NCI-H69 (cell line): ENCODE measurements at regions not wholly inside any gene's neighbourhood (a gene's known extent, or its start where the extent isn't known, plus 50 kb on each side); places are given as distances from the start of the nearest gene placed in this dataset.
"Not testable (repeated sequence)": the region's sequence is repeated elsewhere in the genome, so short reads cannot be mapped to it uniquely, and the experiment has no call there.

ENCODE experiments used
- DNase-seq: peaks from one replicate; lab custom pipeline; 2025; lab: John Stamatoyannopoulos, UW

DNA sequence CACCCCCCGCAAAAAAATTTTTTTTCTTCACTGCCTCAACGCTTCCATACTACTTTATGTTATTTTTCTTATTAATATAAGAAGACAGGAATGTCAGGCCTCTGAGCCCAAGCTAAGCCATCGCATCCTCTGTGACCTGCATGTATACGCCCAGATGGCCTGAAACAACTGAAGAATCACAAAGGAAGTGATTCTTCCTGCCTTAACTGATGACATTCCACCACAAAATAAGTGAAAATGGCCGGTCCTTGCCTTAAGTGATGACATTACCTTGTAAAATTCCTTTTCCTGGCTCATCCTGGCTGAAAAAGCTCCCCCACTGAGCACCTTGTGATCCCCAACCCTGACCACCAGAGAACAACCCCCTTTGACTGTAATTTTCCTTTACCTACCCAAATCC is 258.7 kb upstream of the KCND2 start:
- not testable (repeated sequence) for DNase-seq

DNA sequence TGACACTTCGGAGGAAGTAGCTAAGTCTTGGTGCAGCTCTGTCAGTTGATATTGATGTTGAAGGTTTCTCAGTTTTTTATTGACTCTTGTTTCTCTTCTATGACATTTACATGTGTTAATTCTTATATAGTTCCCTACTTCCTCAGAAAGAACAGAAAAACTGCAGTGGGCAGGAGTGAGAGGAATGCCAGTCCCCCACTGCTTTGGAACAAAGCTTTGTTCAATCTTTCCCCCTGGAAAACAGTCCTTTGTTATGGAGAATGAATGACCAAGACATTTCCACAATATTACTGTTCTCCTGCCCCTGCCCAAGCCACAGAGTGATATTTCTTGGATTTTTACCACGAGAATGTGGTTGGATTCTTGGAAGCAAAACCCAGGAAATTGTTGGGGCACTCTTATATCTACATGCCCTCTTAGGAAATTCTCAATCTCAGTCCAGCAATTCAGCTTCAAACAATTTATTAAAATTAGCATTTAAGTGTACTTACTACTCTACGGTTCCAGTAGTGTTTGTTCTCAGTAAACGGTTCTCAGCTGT is 258.0 kb upstream of the KCND2 start:
- no peak for DNase-seq

DNA sequence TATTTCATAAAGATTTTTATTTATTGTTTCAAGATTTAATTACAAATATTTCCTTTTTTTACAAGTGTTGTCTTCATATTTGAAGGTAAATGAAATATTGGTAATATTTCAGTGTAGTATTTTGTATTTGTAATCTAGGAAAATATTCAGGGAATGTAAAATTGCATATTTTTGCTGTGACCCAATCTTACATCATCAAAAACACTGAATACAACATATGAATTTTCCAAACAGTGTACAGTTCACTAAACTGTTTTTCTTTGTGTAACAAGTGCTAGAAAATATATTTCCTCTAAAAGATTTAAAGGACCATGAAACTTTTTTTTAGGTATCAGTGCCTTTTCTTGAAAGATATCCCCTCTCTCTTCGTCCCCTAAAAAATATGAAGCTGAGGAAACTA is 251.9 kb upstream of the KCND2 start:
- no peak for DNase-seq

DNA sequence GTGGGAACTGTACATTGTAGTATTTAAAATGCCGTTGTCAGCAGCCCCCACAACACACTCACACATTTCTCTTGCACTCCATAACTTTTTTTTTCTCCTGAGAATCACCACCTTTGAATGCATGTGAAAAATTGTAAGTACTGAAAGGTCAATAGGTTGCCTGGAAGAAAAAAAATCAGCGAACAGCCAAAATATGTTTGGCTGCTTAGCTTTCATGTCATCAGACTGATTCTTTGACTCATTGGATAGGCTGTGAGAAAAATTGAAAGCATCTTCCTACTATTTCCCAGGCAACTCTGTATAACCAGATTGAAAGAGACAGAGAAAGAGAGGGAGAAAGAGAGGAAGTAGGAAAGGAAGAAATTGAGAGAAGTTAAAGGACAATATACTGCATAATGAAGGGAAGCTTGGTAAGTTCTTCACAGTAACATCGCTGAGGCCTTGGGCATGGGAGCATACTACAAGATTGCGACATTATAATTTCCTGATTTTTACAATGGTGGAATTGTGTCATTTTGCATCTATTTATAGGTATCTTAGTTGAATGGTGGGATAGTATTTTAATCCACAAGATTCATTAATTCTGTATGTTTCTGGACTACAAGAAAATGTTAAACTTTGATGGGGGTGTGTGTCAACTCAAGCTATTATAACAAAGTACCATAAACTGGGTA is 249.3 kb upstream of the KCND2 start:
- no peak for DNase-seq

DNA sequence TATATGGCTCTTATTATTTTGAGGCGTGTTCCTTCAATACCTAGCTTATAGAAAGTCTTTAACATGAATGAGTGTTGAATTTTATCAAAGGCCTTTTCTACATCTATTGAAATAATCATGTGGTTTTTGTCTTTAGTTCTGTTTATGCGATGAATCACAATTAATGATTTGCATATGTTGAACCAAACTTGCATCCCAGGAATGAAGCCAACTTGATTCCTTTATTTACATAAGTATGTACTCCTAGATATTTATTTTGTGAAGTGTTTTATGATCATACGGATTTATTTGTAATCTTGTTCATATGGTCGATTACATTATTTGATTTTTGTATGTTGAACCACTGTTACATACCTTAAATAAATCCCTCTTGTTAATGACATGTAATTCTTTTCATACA is 244.3 kb upstream of the KCND2 start:
- DNase-seq: no peak

DNA sequence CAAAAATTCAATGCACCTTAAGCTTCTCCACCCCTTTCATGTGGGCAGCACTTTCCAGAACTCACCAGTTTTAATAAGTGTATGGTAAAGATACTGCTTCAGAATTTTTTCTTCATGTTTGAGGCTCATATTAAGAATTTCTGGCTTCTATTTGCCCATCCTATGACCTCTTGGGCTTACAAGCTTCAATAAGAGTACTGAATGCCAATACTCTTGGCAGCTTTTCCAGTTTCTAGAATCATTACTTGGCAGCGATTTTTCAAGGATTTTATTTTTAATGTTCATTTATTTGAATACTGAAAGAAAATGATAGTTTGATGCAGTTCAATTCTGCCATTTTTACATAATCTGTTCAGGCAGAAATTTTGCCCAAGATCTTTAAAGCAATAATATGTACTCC is 242.1 kb upstream of the KCND2 start:
- no peak for DNase-seq

DNA sequence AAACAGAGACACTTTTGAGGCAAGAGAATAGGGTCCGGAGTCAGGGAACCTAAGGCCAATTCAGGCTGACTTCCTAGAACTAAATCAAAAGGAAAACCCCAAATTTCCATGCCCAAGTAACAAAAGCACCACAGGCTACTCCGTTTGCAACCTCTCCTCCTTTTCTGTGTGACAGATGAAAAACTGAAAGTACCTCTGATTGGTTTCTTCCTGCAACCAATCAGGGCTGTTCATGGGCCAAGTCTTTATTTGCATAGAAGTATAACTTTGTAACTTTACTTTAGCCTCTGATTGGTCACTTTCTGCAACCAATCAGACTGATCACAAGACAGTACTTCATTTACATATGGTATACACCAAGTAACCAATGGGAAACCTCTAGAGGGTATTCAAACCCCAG is 239.9 kb upstream of the KCND2 start:
- DNase-seq: peak; percentile 19

DNA sequence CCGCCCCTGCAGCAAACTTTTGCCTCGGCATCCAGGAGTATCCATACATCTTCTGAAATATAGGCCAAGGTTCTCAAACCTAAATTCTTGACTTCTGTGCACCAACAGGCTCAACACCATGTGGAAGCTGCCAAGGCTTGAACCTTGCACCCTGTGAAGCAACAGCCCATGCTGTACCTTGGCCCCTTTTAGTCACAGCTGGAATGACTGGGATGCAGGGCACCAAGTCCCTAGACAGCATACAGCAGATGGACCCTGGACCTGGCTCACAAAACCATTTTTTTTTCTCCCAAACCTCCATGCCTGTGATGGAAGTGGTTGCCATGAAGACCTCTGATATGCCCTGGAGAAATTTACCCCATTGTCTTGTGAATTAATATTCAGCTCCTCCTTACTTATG is 233.8 kb upstream of the KCND2 start:
- DNase-seq: no peak

DNA sequence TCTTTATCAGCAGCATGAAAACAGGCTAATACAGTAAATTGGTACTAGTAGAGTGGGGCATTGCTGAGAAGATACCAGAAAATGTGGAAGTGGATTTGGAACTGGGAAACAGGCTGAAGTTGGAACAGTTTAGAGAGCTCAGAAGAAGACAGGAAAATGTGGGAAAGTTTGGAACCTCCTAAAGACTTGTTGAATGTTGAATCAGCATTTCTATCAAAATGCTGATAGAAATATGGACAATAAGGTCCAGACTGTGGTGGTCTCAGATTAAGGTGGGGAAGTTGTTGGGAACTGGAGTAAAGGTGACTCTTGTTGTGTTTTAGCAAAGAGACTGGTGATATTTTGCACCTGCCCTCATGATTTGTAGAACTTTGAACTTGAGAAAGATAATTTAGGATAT is 231.2 kb upstream of the KCND2 start:
- DNase-seq: no peak

DNA sequence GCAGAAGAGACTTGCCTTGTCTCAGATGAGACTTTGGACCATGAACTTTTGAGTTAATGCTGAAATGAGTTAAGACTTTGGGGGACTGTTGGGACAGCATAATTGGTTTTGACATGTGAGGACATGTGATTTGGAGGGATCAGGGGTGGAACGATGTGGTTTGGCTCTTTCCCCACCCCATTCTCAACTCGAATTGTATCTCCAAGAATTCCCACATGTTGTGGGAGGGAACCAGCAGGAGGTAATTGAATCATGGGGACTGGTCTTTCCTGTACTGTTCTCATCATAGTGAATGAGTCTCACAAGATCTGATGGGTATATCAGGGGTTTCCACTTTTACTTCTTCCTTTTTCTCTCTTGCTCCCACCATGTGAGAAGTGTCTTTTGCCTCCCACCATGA is 229.7 kb upstream of the KCND2 start:
- DNase-seq: no peak

DNA sequence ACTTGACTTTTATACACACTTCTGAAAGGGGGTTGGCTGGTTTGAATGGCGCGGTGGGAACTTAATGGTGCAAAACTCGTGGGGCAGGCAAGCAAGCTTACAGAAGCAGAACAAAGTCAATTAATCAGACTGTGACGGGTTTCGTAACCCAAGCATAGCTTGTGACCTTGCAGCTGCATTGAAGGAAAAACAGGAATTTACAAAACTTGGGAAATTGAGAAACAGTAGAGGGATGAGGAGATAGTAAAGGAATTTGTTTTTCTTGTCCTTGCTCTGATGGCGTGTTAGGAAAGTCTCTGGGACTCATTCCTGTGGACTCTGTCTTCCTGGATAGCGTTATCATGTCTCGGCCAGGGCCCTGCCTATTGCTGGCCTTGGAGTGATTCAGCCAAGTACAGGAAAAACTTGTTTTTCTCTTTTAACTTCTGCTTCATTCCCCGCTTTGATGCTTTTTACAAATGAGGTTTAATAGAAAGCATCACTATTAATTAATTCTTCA is 220.0 kb upstream of the KCND2 start:
- DNase-seq: no peak

DNA sequence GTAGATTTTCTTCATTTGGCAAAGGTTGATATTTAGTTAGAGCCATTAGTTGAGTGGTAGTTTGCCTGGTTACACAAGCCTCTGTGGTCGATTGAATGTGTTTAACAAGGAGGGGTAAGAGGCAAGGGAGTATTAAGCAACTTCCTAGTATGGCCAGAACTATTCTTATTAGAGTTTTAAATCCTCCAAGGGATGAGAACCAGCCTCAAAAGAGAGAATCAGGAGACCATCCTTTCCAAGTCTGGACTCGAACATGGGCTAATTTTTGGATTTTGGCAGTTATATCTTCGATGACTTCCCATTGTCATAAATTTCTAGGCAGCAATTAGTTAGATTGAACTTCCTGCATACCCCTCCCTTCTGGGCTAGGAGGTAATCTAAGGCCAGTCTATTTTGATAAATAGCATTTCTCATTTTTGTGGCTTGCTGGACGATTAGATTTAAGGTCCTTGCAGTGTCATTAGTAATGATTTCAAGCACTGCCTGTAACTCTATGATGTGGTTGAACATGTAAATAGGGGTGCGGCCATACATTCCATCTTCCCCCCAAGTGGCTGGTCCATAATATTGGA is 219.5 kb upstream of the KCND2 start:
- no peak for DNase-seq

DNA sequence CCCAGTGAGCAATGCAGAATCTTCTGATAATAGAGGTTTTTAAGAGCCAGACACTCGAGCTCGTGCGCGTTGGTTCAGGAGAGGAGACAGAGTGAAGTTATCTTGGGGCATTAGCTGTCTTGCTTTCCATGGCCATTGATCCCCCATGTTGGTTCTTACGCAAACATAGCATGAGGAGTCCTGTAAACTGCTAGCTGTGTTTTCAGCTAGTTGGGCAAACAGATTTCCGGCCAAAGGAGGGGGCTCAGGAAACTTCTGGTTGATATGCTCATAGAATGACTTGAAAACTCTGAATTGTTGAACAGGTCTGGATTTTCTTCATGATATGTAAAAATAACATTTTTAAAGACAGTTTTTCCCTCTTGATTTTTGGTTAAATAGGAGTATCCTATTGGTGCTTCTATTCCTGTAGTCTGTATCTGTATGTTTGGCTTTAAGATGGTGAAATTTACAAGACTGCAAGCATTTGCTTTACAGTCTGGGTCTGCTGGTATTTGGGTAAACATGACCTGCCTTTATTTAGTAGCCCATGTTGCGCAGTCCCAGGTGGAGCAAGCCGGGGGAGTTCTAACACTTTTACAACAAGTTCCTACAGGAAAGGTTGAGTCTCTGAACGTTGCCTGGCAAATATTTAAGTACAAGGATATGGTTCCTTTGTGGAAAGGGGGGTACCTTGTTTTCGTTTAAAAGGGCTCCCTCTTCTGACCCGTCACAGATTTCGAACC is 218.4 kb upstream of the KCND2 start:
- no peak for DNase-seq

DNA sequence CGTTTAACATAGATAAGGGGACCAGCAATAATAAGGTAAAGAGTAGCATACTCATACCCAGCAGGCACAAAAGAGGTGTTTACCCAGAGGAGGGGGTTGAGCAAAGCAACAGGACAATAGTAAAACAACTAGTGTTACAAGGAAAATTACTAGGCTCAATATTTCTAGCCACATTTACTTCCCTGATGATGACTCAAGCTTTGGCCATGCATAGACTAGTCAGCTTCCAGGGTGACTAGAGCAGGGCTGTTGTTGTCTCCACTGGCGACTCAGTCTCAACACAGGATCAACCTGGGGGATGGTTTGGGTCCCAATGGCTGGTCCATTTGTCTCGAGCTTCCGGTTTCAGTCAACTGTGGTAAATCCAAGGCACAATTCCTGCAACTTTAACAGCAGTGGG is 217.7 kb upstream of the KCND2 start:
- DNase-seq: no peak

DNA sequence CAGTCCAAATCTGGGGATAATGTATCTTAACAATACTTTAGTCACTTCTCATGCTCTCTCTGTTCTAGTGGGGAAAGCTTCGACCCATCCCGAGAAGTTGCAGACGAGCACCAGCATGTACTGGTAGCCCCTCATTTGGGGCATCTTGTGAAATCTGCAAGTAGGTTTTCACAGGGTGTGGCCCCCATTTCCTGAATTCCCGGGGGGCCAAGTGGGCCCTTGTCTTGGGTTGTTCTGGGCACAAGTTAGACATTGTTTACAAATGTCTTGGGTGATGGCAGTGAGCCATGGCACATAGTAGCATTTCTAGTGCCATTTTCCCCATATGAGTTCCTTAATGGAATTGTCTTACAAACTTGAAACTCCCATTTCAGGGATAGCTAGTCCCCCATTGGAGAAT is 216.7 kb upstream of the KCND2 start:
- DNase-seq: no peak

DNA sequence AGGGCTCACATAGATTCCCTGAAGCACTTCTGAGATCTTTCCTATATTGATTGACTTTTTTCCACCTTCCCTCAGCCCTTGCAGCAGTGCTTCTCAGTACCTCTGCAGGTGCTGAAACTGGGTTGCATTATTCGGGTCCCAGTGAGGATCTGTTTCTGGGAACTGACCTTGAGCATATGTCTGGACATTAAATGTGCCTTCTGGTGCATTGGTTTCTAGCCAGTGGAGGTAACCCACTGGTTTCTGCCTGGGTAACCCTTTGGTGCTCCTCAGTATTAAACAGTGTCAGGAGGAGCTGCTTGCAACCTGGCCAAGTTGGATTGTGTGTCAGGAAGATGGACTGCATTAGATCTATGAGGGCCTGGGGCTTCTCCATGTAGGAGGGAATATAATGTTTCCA is 213.3 kb upstream of the KCND2 start:
- no peak for DNase-seq

DNA sequence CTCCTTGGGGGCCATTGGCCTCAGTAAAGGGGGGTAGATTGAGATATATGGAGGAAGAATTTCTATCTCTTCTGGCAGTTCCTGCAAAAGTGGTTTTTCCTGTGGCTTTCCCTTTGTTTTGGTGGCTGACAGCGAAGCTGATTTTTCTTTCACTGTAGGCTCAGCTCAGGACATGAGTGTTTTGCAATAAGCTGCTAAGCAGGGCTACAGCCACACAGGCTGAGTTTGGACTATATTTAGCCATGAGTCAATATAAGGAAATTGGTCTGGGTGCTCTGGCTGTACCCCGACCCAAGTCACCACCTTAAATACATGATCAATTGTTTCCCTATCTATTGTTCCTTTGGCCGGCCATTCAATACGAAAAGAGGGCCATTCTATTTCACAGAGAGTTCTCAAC is 212.7 kb upstream of the KCND2 start:
- no peak for DNase-seq

DNA sequence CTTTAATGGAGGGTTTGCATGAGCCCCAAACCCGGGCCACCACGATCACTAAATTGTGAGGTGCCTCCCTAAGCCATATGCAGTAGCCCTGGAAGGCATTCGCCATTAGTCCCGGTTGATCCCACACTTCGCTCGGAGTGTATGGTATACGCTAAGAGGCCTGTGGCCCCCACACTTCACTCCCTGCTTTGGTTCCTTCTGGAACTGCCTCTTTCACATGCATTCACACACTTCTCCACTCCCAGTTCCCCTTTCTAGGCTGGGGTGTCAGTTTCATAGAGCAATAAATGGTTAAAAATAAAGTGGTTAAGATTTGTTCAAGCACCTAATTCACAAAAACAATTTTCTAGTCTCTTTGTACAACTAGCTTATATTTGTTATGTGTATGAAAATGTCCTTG is 212.1 kb upstream of the KCND2 start:
- no peak for DNase-seq

DNA sequence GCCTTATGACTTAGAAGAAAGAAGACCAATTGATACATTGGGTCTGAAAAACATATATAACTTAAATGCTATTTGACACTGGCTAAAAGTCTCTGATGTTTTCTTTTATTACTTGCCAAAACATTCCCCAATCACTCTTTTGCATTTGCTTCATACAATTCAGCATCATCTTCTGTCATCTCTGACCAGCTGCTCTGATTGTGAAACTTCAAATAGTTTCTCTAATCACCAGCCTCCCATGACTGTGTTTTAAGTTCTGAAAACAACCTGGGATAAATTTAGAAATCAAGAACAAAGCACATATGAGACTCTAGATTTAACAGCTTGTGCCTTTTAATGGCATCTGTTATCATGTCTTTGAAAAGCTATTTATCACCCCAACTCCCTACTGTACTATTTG is 208.4 kb upstream of the KCND2 start:
- DNase-seq: no peak

DNA sequence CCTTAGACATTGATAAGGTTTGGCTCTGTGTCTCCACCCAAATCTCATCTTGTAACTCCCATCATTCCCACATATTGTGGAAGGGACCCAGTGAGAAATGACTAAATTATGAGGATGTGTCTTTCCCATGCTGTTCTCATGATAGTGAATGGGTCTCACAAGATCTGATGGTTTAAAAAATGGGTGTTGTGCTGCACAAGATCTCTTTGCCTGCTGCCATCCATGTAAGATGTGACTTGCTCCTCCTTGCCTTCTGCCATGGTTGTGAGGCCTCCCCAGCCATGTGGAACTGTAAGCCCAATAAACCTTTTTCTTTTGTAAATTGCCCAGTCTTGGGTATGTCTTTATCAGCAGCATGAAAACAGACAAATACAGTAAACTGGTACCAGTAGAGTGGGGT is 206.1 kb upstream of the KCND2 start:
- DNase-seq: not testable (repeated sequence)

DNA sequence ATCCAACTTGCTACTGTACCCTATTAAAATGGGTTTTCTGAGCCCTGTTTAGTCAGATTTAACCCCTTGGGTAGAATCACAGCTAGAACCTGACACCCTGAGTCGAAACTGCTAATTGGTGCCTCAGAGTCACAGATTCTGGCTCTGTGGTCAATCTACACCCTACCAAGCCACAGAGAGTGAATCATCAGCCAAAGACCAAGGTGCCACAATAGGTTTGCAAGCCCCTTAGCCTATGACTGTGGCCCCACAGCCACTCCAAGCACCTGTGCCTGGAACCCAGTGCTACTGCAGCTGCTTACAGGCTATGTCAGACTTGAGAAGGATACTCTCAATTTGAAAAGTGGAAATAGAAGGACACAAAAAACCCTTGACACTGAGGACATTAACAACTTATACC is 202.8 kb upstream of the KCND2 start:
- no peak for DNase-seq

DNA sequence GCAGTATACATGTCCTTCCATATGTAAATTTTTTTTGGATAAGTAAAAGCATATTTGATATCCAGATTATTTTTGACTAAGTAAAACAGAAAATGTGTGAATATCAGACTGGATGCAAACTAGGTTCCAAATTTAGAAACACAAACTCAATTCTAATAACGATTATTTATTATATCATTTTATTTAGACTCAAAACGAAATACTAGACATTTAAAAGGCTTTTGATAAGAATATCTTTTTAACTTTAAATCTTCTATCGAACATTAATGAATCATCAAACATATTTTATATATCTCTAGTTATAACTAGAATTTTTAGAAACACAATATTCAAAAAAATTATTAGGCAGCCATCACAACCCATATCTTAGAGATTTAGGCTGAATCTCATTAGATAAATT is 195.2 kb upstream of the KCND2 start:
- no peak for DNase-seq

DNA sequence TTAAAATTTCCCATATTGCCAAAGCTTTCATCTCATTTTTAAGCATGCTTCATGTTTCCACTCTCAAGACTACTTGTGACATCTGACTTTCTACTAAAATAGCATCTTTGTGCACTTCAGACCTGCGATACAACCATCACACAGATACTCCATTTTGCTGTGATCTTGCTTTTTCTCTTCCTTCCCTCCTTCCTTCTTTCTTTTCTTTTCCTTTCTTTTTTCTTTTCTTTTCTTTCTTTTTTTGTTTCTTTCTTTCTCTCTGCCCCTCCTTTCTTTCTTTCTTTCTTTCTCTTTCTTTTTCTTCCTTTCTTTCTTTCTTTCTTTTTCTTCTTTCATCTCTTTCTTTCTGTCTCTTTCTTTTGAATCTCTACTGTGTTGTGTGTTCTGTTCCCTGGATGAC is 194.0 kb upstream of the KCND2 start:
- DNase-seq: no peak
